SK-N-SH (cell line): ENCODE measurements at regions not wholly inside any gene's neighbourhood (a gene's known extent, or its start where the extent isn't known, plus 50 kb on each side); places are given as distances from the start of the nearest gene placed in this dataset.

Experiments used
- CTCF ChIA-PET: fragments of 300-600, 350-600 bp; formaldehyde crosslinking; extraction: SDS; loops from one replicate; lab custom pipeline; 2021; lab: Yijun Ruan, JAX
- POLR2A ChIA-PET: fragments of 350-600 bp; sonication (Branson Sonifier 250); formaldehyde crosslinking; extraction: SDS; loops from one replicate; lab custom pipeline; 2020; ENCODE audit warnings: antibody characterized with exemption, inconsistent platforms; lab: Yijun Ruan, JAX
- DNase-seq: peaks from one replicate; pipeline ENCODE4 v3.0.0; 2012
- H2AFZ ChIP-seq: fragments of 200-600 bp; sonication (generic); 2 replicates; pipeline ENCODE4 v1.8.1; 2016; ENCODE audit warnings: antibody characterized with exemption, mild to moderate bottlenecking, low read depth
- H3F3A ChIP-seq: fragments of 200-600 bp; sonication (generic); replicated peaks from 2 replicates; pipeline ENCODE3; 2016; ENCODE audit warnings: antibody characterized with exemption, mild to moderate bottlenecking; ENCODE audit not compliant: insufficient read depth
- H3K27ac ChIP-seq, 2 experiments: fragments of 200-500 bp in 1 of 2; fragments of 200-600 bp in 1 of 2; sonication (Bioruptor generic) in 1 of 2; sonication (generic), shearing (Covaris generic) in 1 of 2; 2 replicates each; pipeline versions ENCODE4 v1.5.1 to v1.6.1; 2014 to 2016; ENCODE audit warnings: low read depth in 2 of 2, inconsistent platforms in 1 of 2, low read length in 1 of 2, mild to moderate bottlenecking in 1 of 2, mixed read lengths in 1 of 2
- H3K27me3 ChIP-seq: fragments of 200-600 bp; sonication (generic), shearing (Covaris generic); 2 replicates; pipeline ENCODE4 v1.6.1; 2016; ENCODE audit warnings: mixed run types; ENCODE audit not compliant: insufficient read depth
- H3K36me3 ChIP-seq, 2 experiments: fragments of 200-500 bp in 1 of 2; fragments of 200-600 bp in 1 of 2; sonication (Bioruptor generic) in 1 of 2; sonication (generic) in 1 of 2; replicated peaks in 1 of 2; 2 replicates each; pipeline versions ENCODE3 to v1.5.1; 2014 to 2016; ENCODE audit warnings: low read length in 1 of 2, mild to moderate bottlenecking in 1 of 2; ENCODE audit not compliant: insufficient read depth in 2 of 2, control insufficient read depth in 1 of 2
- H3K4me1 ChIP-seq, 2 experiments: fragments of 200-500 bp in 1 of 2; fragments of 200-600 bp in 1 of 2; sonication (Bioruptor generic) in 1 of 2; sonication (generic), shearing (Covaris generic) in 1 of 2; 2 replicates each; pipeline versions ENCODE4 v1.5.1 to v1.6.1; 2014 to 2016; ENCODE audit warnings: low read depth in 1 of 2, low read length in 1 of 2, mixed run types in 1 of 2; ENCODE audit not compliant: insufficient read depth in 2 of 2, control insufficient read depth in 1 of 2
- H3K4me2 ChIP-seq: fragments of 200-600 bp; sonication (generic), shearing (Covaris generic); 2 replicates; pipeline ENCODE4 v1.6.1; 2017; ENCODE audit warnings: mixed run types
- H3K4me3 ChIP-seq, 2 experiments: fragments of 200-500 bp in 1 of 2; fragments of 200-600 bp in 1 of 2; sonication (Bioruptor generic) in 1 of 2; sonication (generic), shearing (Covaris generic) in 1 of 2; 2 replicates each; pipeline versions ENCODE4 v1.5.1 to v1.8.1; 2014 to 2016; ENCODE audit warnings: low read depth in 2 of 2, inconsistent platforms in 1 of 2, low read length in 1 of 2, mild to moderate bottlenecking in 1 of 2, mixed read lengths in 1 of 2, moderate library complexity in 1 of 2
- H3K79me2 ChIP-seq: fragments of 200-600 bp; sonication (generic); 2 replicates; pipeline ENCODE4 v1.8.1; 2017; ENCODE audit warnings: mild to moderate bottlenecking; ENCODE audit not compliant: insufficient read depth
- H3K9ac ChIP-seq: fragments of 200-600 bp; sonication (generic); 2 replicates; pipeline ENCODE4 v1.6.1; 2017; ENCODE audit warnings: mixed run types
- H3K9me2 ChIP-seq: fragments of 200-600 bp; sonication (generic); 2 replicates; pipeline ENCODE4 v1.6.1; 2017; ENCODE audit warnings: mixed run types
- H3K9me3 ChIP-seq: fragments of 200-600 bp; sonication (generic); 2 replicates; pipeline ENCODE4 v1.6.1; 2017; ENCODE audit warnings: mixed run types, mild to moderate bottlenecking, moderate library complexity
- H4K20me1 ChIP-seq: fragments of 200-600 bp; sonication (generic); 2 replicates; pipeline ENCODE4 v1.6.1; 2017; ENCODE audit warnings: mild to moderate bottlenecking, mixed run types; ENCODE audit not compliant: insufficient read depth
- CHD2 ChIP-seq: fragments of 150-350 bp; IDR thresholded peaks from 2 replicates; pipeline ENCODE4 v1.6.1; 2018; ENCODE audit warnings: low read length; ENCODE audit not compliant: partially characterized antibody
- ELF1 ChIP-seq: IDR thresholded peaks from 2 replicates; pipeline ENCODE4 v1.4.0; 2012
- EP300 ChIP-seq, 2 experiments: IDR thresholded peaks; 2 replicates each; pipeline versions ENCODE4 v1.4.0 to v1.6.1; 2012; ENCODE audit warnings: borderline replicate concordance in 1 of 2, low read depth in 1 of 2, low read length in 1 of 2
- FOSL2 ChIP-seq: IDR thresholded peaks from 2 replicates; pipeline ENCODE4 v1.4.0; 2012; ENCODE audit warnings: low read depth, mild to moderate bottlenecking, moderate library complexity, borderline replicate concordance
- FOXJ3 ChIP-seq: sonication (generic); formaldehyde crosslinking; IDR thresholded peaks from 2 replicates; pipeline ENCODE4 v1.5.1; 2020; ENCODE audit warnings: mild to moderate bottlenecking, missing genetic modification reagents
- FOXM1 ChIP-seq: IDR thresholded peaks from 2 replicates; pipeline ENCODE4 v1.4.0; 2012; ENCODE audit warnings: low read depth, mild to moderate bottlenecking
- GATA2 ChIP-seq: sonication (generic); formaldehyde crosslinking; IDR thresholded peaks from 2 replicates; pipeline ENCODE4 v1.5.0; 2020; ENCODE audit warnings: mild to moderate bottlenecking, missing genetic modification reagents
- JUND ChIP-seq: IDR thresholded peaks from 2 replicates; pipeline ENCODE4 v1.4.0; 2012
- MEF2A ChIP-seq: IDR thresholded peaks from 2 replicates; pipeline ENCODE4 v1.4.0; 2012; ENCODE audit warnings: low read depth, borderline replicate concordance
- NFIC ChIP-seq: IDR thresholded peaks from 2 replicates; pipeline ENCODE4 v1.4.0; 2012; ENCODE audit warnings: borderline replicate concordance
- RAD21 ChIP-seq: IDR thresholded peaks from 2 replicates; pipeline ENCODE4 v1.6.1; 2012; ENCODE audit warnings: mild to moderate bottlenecking, low read length
- RCOR1 ChIP-seq: fragments of 150-350 bp; IDR thresholded peaks from 2 replicates; pipeline ENCODE4 v1.6.1; 2017; ENCODE audit warnings: antibody characterized with exemption, low read length
- SMC3 ChIP-seq: IDR thresholded peaks from 2 replicates; pipeline ENCODE4 v1.6.1; 2012; ENCODE audit warnings: low read depth, low read length, improper control_type of control experiment
- YY1 ChIP-seq: IDR thresholded peaks from 2 replicates; pipeline ENCODE4 v1.4.0; 2012; ENCODE audit warnings: low read depth, mild to moderate bottlenecking
- WGBS: methylation state at CpG from one replicate; pipeline ENCODE4 v1.1.6; 2017; ENCODE audit warnings: low lambda C conversion rate; 5-methylcytosine and 5-hydroxymethylcytosine counted together
- TF ChIP-seq, protein P1 (sequence below): fragments of 150-350 bp; IDR thresholded peaks from 2 replicates; pipeline ENCODE4 v1.6.1; 2016; ENCODE audit warnings: mild to moderate bottlenecking, low read depth, low read length
- TF ChIP-seq, protein P2 (sequence below): IDR thresholded peaks from 2 replicates; pipeline ENCODE4 v1.6.1; 2012; ENCODE audit warnings: mild to moderate bottlenecking, low read depth, low read length, moderate library complexity
- TF ChIP-seq, protein P3 (sequence below): IDR thresholded peaks from 2 replicates; pipeline ENCODE4; 2012
- TF ChIP-seq, protein P4 (sequence below): IDR thresholded peaks from 2 replicates; pipeline ENCODE4 v1.4.0; 2012; ENCODE audit warnings: low read depth
- TF ChIP-seq, protein P5 (sequence below): fragments of 200-600 bp; sonication (generic); IDR thresholded peaks from 2 replicates; pipeline ENCODE4 v1.6.1; 2017; ENCODE audit warnings: antibody characterized with exemption, mild to moderate bottlenecking, moderate library complexity
- TF ChIP-seq, protein P6 (sequence below): IDR thresholded peaks from 2 replicates; pipeline ENCODE4 v1.4.0; 2012; ENCODE audit warnings: low read depth, borderline replicate concordance

DNA sequence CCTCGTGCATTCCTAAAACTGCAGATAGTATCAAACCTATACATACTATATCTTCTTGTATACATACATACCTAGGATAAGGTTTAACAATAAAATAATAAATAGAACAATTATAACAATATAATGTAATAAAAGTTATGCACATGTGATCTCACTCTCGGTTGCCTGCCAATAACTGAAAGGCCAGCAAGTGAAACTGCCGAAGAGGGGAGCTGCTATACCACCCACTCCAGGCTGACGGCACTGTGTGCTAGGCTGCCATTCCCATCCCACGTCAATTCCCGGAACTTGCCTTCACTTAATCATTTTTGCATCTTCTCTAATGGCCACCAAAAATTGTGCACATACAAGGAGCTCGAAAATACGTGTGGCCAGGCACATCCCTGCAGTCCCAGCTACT, 451.1 kb upstream of the FAT1 start:
- no peak for DNase-seq
- CTCF ChIA-PET, result no interaction called here
- TF ChIP-seq, protein P1, sequence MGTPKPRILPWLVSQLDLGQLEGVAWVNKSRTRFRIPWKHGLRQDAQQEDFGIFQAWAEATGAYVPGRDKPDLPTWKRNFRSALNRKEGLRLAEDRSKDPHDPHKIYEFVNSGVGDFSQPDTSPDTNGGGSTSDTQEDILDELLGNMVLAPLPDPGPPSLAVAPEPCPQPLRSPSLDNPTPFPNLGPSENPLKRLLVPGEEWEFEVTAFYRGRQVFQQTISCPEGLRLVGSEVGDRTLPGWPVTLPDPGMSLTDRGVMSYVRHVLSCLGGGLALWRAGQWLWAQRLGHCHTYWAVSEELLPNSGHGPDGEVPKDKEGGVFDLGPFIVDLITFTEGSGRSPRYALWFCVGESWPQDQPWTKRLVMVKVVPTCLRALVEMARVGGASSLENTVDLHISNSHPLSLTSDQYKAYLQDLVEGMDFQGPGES, result no peak
- TF ChIP-seq, protein P2, sequence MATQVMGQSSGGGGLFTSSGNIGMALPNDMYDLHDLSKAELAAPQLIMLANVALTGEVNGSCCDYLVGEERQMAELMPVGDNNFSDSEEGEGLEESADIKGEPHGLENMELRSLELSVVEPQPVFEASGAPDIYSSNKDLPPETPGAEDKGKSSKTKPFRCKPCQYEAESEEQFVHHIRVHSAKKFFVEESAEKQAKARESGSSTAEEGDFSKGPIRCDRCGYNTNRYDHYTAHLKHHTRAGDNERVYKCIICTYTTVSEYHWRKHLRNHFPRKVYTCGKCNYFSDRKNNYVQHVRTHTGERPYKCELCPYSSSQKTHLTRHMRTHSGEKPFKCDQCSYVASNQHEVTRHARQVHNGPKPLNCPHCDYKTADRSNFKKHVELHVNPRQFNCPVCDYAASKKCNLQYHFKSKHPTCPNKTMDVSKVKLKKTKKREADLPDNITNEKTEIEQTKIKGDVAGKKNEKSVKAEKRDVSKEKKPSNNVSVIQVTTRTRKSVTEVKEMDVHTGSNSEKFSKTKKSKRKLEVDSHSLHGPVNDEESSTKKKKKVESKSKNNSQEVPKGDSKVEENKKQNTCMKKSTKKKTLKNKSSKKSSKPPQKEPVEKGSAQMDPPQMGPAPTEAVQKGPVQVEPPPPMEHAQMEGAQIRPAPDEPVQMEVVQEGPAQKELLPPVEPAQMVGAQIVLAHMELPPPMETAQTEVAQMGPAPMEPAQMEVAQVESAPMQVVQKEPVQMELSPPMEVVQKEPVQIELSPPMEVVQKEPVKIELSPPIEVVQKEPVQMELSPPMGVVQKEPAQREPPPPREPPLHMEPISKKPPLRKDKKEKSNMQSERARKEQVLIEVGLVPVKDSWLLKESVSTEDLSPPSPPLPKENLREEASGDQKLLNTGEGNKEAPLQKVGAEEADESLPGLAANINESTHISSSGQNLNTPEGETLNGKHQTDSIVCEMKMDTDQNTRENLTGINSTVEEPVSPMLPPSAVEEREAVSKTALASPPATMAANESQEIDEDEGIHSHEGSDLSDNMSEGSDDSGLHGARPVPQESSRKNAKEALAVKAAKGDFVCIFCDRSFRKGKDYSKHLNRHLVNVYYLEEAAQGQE, result no peak
- no peak for TF ChIP-seq RAD21
- no peak for TF ChIP-seq FOXJ3 (CRISPR knock-in tag)
- TF ChIP-seq, protein P3, sequence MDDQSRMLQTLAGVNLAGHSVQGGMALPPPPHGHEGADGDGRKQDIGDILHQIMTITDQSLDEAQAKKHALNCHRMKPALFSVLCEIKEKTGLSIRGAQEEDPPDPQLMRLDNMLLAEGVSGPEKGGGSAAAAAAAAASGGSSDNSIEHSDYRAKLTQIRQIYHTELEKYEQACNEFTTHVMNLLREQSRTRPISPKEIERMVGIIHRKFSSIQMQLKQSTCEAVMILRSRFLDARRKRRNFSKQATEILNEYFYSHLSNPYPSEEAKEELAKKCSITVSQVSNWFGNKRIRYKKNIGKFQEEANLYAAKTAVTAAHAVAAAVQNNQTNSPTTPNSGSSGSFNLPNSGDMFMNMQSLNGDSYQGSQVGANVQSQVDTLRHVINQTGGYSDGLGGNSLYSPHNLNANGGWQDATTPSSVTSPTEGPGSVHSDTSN, result no peak
- no peak for TF ChIP-seq FOSL2
- TF ChIP-seq CHD2, result no peak
- no peak for TF ChIP-seq MEF2A
- TF ChIP-seq, protein P4, sequence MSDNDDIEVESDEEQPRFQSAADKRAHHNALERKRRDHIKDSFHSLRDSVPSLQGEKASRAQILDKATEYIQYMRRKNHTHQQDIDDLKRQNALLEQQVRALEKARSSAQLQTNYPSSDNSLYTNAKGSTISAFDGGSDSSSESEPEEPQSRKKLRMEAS, result no peak
- TF ChIP-seq GATA2, result no peak
- TF ChIP-seq ELF1, result no peak
- TF ChIP-seq, protein P5, sequence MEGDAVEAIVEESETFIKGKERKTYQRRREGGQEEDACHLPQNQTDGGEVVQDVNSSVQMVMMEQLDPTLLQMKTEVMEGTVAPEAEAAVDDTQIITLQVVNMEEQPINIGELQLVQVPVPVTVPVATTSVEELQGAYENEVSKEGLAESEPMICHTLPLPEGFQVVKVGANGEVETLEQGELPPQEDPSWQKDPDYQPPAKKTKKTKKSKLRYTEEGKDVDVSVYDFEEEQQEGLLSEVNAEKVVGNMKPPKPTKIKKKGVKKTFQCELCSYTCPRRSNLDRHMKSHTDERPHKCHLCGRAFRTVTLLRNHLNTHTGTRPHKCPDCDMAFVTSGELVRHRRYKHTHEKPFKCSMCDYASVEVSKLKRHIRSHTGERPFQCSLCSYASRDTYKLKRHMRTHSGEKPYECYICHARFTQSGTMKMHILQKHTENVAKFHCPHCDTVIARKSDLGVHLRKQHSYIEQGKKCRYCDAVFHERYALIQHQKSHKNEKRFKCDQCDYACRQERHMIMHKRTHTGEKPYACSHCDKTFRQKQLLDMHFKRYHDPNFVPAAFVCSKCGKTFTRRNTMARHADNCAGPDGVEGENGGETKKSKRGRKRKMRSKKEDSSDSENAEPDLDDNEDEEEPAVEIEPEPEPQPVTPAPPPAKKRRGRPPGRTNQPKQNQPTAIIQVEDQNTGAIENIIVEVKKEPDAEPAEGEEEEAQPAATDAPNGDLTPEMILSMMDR, result no peak
- no peak for TF ChIP-seq SMC3
- no peak for TF ChIP-seq FOXM1
- no peak for TF ChIP-seq JUND
- no peak for TF ChIP-seq NFIC
- TF ChIP-seq YY1, result no peak
- TF ChIP-seq, protein P6, sequence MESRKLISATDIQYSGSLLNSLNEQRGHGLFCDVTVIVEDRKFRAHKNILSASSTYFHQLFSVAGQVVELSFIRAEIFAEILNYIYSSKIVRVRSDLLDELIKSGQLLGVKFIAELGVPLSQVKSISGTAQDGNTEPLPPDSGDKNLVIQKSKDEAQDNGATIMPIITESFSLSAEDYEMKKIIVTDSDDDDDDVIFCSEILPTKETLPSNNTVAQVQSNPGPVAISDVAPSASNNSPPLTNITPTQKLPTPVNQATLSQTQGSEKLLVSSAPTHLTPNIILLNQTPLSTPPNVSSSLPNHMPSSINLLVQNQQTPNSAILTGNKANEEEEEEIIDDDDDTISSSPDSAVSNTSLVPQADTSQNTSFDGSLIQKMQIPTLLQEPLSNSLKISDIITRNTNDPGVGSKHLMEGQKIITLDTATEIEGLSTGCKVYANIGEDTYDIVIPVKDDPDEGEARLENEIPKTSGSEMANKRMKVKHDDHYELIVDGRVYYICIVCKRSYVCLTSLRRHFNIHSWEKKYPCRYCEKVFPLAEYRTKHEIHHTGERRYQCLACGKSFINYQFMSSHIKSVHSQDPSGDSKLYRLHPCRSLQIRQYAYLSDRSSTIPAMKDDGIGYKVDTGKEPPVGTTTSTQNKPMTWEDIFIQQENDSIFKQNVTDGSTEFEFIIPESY, result no peak
- TF ChIP-seq EP300 (IDR thresholded peaks at IDR 0.05; ENCODE audit: borderline replicate concordance in 1 of 2, low read depth in 1 of 2, low read length in 1 of 2), result no peak
- TF ChIP-seq RCOR1, result no peak

More for the DNA sequence above, 451.1 kb upstream of the FAT1 start:
- no peaks in the 10 kb centered on the region; the same call in 1 of the 2 replicates for H3K27me3 ChIP-seq
- H3F3A ChIP-seq, result no peaks in the 10 kb centered on the region
- no peak overlapping the region for H3K27ac ChIP-seq
- H4K20me1 ChIP-seq, result no peaks in the 10 kb centered on the region
- WGBS, result 32% methylated on average over 7 of the region's 8 CpGs
- POLR2A ChIA-PET, result no interaction called here
- H3K9me2 ChIP-seq, result no peaks in the 10 kb centered on the region
- H3K4me2 ChIP-seq, result no peak overlapping the region
- no peaks in the 10 kb centered on the region; a peak in 1 of 4 replicates for H3K4me1 ChIP-seq
- no peak overlapping the region for H3K4me3 ChIP-seq
- no peaks in the 10 kb centered on the region for H3K79me2 ChIP-seq
- no peak overlapping the region for H3K9ac ChIP-seq
- H3K36me3 ChIP-seq, result no peaks in the 10 kb centered on the region
- no peaks in the 10 kb centered on the region for H3K9me3 ChIP-seq
- H2AFZ ChIP-seq, result no peak overlapping the region
